ENCODE measurements at regions not wholly inside any gene's neighbourhood (a gene's known extent, or its start where the extent isn't known, plus 50 kb on each side); places are given as distances from the start of the nearest gene placed in this dataset.

DNA sequence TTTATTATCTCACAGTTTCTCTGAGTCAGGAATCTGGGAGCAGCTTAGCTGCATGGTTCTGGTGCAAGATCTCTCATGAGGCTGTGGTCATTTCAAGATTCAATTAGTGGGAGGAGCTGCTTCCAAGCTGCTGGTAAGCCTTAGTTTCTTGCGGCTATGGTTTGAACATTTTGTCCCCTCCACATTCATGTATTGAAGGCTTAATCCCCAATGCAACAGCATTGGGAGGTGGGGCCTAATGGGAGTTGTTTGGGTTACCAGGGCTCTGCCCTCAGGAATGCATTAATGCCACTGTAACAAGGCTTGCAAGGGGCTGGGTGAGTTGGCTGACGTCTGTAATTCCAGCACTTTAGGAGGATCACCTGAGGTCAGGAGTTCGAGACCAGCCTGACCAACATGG, 272.9 kb downstream of the UTP18 start:
- TF ChIP-seq, protein P1, sequence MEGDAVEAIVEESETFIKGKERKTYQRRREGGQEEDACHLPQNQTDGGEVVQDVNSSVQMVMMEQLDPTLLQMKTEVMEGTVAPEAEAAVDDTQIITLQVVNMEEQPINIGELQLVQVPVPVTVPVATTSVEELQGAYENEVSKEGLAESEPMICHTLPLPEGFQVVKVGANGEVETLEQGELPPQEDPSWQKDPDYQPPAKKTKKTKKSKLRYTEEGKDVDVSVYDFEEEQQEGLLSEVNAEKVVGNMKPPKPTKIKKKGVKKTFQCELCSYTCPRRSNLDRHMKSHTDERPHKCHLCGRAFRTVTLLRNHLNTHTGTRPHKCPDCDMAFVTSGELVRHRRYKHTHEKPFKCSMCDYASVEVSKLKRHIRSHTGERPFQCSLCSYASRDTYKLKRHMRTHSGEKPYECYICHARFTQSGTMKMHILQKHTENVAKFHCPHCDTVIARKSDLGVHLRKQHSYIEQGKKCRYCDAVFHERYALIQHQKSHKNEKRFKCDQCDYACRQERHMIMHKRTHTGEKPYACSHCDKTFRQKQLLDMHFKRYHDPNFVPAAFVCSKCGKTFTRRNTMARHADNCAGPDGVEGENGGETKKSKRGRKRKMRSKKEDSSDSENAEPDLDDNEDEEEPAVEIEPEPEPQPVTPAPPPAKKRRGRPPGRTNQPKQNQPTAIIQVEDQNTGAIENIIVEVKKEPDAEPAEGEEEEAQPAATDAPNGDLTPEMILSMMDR (IDR thresholded peaks at IDR 0.05; ENCODE audit: low read length) = no peak
- TF ChIP-seq EZH2 (IDR thresholded peaks at IDR 0.05; ENCODE audit: borderline replicate concordance, low read length) = no peak
